HEK293 (cell line): ENCODE measurements at regions not wholly inside any gene's neighbourhood (a gene's known extent, or its start where the extent isn't known, plus 50 kb on each side); places are given as distances from the start of the nearest gene placed in this dataset.

Experiments
- BCL6B ChIP-seq: fragments of 450-650 bp; formaldehyde crosslinking; IDR thresholded peaks from 2 replicates; pipeline ENCODE4 v1.5.1; 2017; ENCODE audit warnings: missing biosample characterization, missing genetic modification characterization
- CTCF ChIP-seq: fragments of 450-650 bp; formaldehyde crosslinking; IDR thresholded peaks from 2 replicates; pipeline ENCODE4 v1.5.1; 2016; ENCODE audit warnings: missing biosample characterization, missing genetic modification characterization
- PRDM1 ChIP-seq: fragments of 450-650 bp; formaldehyde crosslinking; IDR thresholded peaks from 2 replicates; pipeline ENCODE4; 2016; ENCODE audit warnings: missing biosample characterization, missing genetic modification characterization
- REPIN1 ChIP-seq: fragments of 450-650 bp; formaldehyde crosslinking; IDR thresholded peaks from 2 replicates; pipeline ENCODE4 v1.5.1; 2017; ENCODE audit warnings: missing biosample characterization, missing genetic modification characterization, low read depth
- ZBTB21 ChIP-seq: fragments of 450-650 bp; formaldehyde crosslinking; IDR thresholded peaks from 2 replicates; pipeline ENCODE4 v1.5.1; 2017; ENCODE audit warnings: missing biosample characterization, missing genetic modification characterization
- ZBTB7A ChIP-seq: fragments of 450-650 bp; formaldehyde crosslinking; IDR thresholded peaks from 2 replicates; pipeline ENCODE4 v1.5.1; 2016; ENCODE audit warnings: low read depth, missing biosample characterization, missing genetic modification characterization
- ZNF133 ChIP-seq: fragments of 450-650 bp; formaldehyde crosslinking; IDR thresholded peaks from 2 replicates; pipeline ENCODE4 v1.5.1; 2016; ENCODE audit warnings: missing biosample characterization, missing genetic modification characterization
- ZNF2 ChIP-seq: fragments of 450-650 bp; formaldehyde crosslinking; IDR thresholded peaks from 2 replicates; pipeline ENCODE4 v1.5.1; 2016; ENCODE audit warnings: missing biosample characterization, missing genetic modification characterization
- ZNF530 ChIP-seq: fragments of 450-650 bp; formaldehyde crosslinking; IDR thresholded peaks from 2 replicates; pipeline ENCODE4 v1.5.1; 2016; ENCODE audit warnings: low read depth, missing biosample characterization, missing genetic modification characterization
- TF ChIP-seq, protein P1 (sequence below): fragments of 450-650 bp; formaldehyde crosslinking; IDR thresholded peaks from 2 replicates; pipeline ENCODE4 v1.5.1; 2016; ENCODE audit warnings: missing biosample characterization, missing genetic modification characterization
- TF ChIP-seq, protein P2 (sequence below): fragments of 450-650 bp; formaldehyde crosslinking; IDR thresholded peaks from 2 replicates; pipeline ENCODE4 v1.5.1; 2016; ENCODE audit warnings: missing biosample characterization, missing genetic modification characterization

DNA sequence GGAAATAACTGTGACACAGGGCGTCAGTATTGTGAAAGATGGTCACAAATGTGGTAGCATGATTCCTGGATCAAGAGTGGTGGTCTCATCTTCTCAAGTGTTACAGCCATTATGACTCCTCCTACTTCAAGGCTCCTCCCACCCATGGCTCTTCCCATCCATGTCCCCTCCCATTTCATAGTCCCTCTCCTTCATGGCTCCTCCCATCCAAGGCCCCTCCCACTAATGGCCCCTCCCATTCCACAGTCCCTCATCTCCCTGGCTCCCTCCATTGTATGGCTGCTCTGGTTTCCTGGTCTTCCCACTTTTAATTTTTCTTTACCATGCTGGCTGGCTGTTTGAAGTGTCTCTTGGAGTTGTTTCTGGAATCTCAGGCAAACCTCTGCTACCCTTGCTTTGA is 1375.2 kb upstream of the TMEM132C start:
- TF ChIP-seq ZBTB21 (tag by site-specific recombination) (no peak), CTCF (tag by site-specific recombination) (no peak), BCL6B (tag by site-specific recombination) (no peak), PRDM1 (tag by site-specific recombination) (no peak), ZNF530 (tag by site-specific recombination) (no peak), ZBTB7A (tag by site-specific recombination) (no peak), REPIN1 (tag by site-specific recombination) (no peak), ZNF133 (tag by site-specific recombination) (no peak), ZNF2 (tag by site-specific recombination) (no peak)
- TF ChIP-seq, protein P1, sequence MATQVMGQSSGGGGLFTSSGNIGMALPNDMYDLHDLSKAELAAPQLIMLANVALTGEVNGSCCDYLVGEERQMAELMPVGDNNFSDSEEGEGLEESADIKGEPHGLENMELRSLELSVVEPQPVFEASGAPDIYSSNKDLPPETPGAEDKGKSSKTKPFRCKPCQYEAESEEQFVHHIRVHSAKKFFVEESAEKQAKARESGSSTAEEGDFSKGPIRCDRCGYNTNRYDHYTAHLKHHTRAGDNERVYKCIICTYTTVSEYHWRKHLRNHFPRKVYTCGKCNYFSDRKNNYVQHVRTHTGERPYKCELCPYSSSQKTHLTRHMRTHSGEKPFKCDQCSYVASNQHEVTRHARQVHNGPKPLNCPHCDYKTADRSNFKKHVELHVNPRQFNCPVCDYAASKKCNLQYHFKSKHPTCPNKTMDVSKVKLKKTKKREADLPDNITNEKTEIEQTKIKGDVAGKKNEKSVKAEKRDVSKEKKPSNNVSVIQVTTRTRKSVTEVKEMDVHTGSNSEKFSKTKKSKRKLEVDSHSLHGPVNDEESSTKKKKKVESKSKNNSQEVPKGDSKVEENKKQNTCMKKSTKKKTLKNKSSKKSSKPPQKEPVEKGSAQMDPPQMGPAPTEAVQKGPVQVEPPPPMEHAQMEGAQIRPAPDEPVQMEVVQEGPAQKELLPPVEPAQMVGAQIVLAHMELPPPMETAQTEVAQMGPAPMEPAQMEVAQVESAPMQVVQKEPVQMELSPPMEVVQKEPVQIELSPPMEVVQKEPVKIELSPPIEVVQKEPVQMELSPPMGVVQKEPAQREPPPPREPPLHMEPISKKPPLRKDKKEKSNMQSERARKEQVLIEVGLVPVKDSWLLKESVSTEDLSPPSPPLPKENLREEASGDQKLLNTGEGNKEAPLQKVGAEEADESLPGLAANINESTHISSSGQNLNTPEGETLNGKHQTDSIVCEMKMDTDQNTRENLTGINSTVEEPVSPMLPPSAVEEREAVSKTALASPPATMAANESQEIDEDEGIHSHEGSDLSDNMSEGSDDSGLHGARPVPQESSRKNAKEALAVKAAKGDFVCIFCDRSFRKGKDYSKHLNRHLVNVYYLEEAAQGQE (tag by site-specific recombination) = no peak
- TF ChIP-seq, protein P2, sequence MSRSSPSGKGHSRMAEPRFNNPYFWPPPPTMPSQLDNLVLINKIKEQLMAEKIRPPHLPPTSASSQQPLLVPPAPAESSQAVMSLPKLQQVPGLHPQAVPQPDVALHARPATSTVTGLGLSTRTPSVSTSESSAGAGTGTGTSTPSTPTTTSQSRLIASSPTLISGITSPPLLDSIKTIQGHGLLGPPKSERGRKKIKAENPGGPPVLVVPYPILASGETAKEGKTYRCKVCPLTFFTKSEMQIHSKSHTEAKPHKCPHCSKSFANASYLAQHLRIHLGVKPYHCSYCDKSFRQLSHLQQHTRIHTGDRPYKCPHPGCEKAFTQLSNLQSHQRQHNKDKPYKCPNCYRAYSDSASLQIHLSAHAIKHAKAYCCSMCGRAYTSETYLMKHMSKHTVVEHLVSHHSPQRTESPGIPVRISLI (tag by site-specific recombination) = no peak
